ENCODE measurements at regions not wholly inside any gene's neighbourhood (a gene's known extent, or its start where the extent isn't known, plus 50 kb on each side); places are given as distances from the start of the nearest gene placed in this dataset.

GRCh38 chr2:8549942-8550341 is 131.9 kb upstream of the ID2 start:
- H3K4me3 ChIP-seq (ENCODE audit: low read depth, low read length) = no peak overlapping the region
- no peak for TF ChIP-seq CTCF (IDR thresholded peaks at IDR 0.05; ENCODE audit: control insufficient read depth, extremely low read depth, insufficient read depth)
- DNase-seq (ENCODE audit: low read depth) = no peak

GRCh38 chr2:8550481-8550880 is 131.4 kb upstream of the ID2 start:
- TF ChIP-seq CTCF (IDR thresholded peaks at IDR 0.05; ENCODE audit: control insufficient read depth, extremely low read depth, insufficient read depth) = no peak
- no peak for DNase-seq (ENCODE audit: low read depth)
- H3K4me3 ChIP-seq (ENCODE audit: low read depth, low read length) = no peak overlapping the region

- H3K4me3 ChIP-seq (ENCODE audit: low read depth, low read length) = no peak overlapping the region
- TF ChIP-seq CTCF (IDR thresholded peaks at IDR 0.05; ENCODE audit: control insufficient read depth, extremely low read depth, insufficient read depth) = no peak
- DNase-seq (ENCODE audit: low read depth) = no peak
These were observed 130.8 kb upstream of the ID2 start for GRCh38 chr2:8550937-8551621.

- DNase-seq (ENCODE audit: low read depth) = no peak
- H3K4me3 ChIP-seq (ENCODE audit: low read depth, low read length) = no peak overlapping the region
- TF ChIP-seq CTCF (IDR thresholded peaks at IDR 0.05; ENCODE audit: control insufficient read depth, extremely low read depth, insufficient read depth) = no peak
These were observed 130.2 kb upstream of the ID2 start for GRCh38 chr2:8551622-8552074.

- no peak for TF ChIP-seq CTCF (IDR thresholded peaks at IDR 0.05; ENCODE audit: control insufficient read depth, extremely low read depth, insufficient read depth)
- DNase-seq (ENCODE audit: low read depth) = no peak
- no peak overlapping the region for H3K4me3 ChIP-seq (ENCODE audit: low read depth, low read length)
These were observed 129.5 kb upstream of the ID2 start for GRCh38 chr2:8552293-8552801.

GRCh38 chr2:8553643-8554042 is 128.2 kb upstream of the ID2 start:
- no peak for TF ChIP-seq CTCF (IDR thresholded peaks at IDR 0.05; ENCODE audit: control insufficient read depth, extremely low read depth, insufficient read depth)
- H3K4me3 ChIP-seq (ENCODE audit: low read depth, low read length) = no peak overlapping the region
- peak; percentile 36 for DNase-seq (ENCODE audit: low read depth)
